HL-60 (cell line): ENCODE measurements at regions not wholly inside any gene's neighbourhood (a gene's known extent, or its start where the extent isn't known, plus 50 kb on each side); places are given as distances from the start of the nearest gene placed in this dataset.

Experiments
- DNase-seq, 2 experiments: peaks; one replicate each; pipeline ENCODE4 v3.0.0-alpha.2; 2010 to 2020; ENCODE audit warnings: low read depth in 1 of 2, low spot score in 1 of 2
- H3K27ac ChIP-seq: fragments of 250-450 bp; sonication (Bioruptor Pico); replicated peaks from 2 replicates; pipeline ENCODE4 v1.5.1; 2020; ENCODE audit warnings: mild to moderate bottlenecking, moderate library complexity
- H3K27me3 ChIP-seq: fragments of 250-450 bp; sonication (Bioruptor Pico); 2 replicates; pipeline ENCODE4 v1.5.1; 2021; ENCODE audit warnings: mild to moderate bottlenecking, moderate library complexity; ENCODE audit not compliant: insufficient read depth, poor library complexity, severe bottlenecking
- H3K4me3 ChIP-seq: replicated peaks from 2 replicates; pipeline ENCODE4 v1.5.1; 2011; ENCODE audit warnings: mild to moderate bottlenecking, control low read depth, low read length; ENCODE audit not compliant: insufficient read depth
- GABPA ChIP-seq: IDR thresholded peaks from 2 replicates; pipeline ENCODE4 v1.6.1; 2012; ENCODE audit warnings: low read depth
- POLR2AphosphoS5 ChIP-seq: IDR thresholded peaks from 2 replicates; pipeline ENCODE4 v1.6.1; 2012; ENCODE audit warnings: low read depth
- SPI1 ChIP-seq: IDR thresholded peaks from 2 replicates; pipeline ENCODE4 v1.6.1; 2012; ENCODE audit warnings: low read depth, mild to moderate bottlenecking, borderline replicate concordance
- TF ChIP-seq, protein P1 (sequence below): IDR thresholded peaks from 2 replicates; pipeline ENCODE4 v1.6.1; 2012; ENCODE audit warnings: low read depth; ENCODE audit not compliant: insufficient replicate concordance
- TF ChIP-seq, protein P2 (sequence below): IDR thresholded peaks from one replicate; pipeline ENCODE4 v1.5.1; 2011; ENCODE audit warnings: low read length, control low read depth, inconsistent platforms; ENCODE audit not compliant: insufficient read depth

DNA sequence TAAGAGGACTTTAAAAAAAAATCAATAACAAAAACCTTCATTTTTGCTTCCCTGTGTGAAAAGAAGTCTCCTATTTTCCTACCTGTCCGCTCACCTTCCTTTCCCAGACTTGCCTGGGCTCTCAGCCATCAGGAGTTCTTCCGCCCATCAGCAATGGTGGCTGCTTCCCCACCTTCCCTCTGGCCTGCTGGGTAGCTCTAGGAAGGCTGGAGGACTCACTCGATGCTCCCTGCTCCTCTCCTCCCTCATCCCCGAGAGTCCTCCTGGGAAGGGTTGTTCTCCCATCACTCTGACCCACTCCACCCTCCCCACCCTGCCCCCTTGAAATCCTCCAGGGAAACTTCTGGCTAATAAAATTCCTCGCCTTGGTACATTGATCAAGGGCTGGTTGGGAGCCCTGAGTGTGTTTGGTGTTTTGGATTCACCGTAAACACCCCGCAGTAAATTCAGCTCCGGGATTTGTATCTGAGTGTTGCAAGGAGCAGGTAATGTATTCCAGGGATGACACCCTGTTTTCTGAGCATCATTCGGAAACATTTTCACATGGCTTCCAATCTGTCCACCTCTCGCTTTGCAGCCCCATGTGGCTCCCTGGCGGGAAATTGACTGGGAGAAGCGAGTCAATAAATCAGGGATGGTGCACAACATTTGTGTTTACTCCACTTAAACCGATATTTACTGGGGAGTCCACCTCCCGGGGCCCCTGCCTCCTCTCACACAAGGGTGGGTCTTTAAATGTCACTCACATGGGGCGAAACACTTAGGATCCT lies 126.4 kb upstream of the SDK1 start:
- no peaks in the 10 kb centered on the region for H3K27me3 ChIP-seq
- H3K27ac ChIP-seq, result no peak overlapping the region
- no peak overlapping the region for H3K4me3 ChIP-seq
- TF ChIP-seq GABPA, result no peak
- TF ChIP-seq POLR2AphosphoS5, result no peak
- TF ChIP-seq SPI1, result no peak
- no peak for DNase-seq

DNA sequence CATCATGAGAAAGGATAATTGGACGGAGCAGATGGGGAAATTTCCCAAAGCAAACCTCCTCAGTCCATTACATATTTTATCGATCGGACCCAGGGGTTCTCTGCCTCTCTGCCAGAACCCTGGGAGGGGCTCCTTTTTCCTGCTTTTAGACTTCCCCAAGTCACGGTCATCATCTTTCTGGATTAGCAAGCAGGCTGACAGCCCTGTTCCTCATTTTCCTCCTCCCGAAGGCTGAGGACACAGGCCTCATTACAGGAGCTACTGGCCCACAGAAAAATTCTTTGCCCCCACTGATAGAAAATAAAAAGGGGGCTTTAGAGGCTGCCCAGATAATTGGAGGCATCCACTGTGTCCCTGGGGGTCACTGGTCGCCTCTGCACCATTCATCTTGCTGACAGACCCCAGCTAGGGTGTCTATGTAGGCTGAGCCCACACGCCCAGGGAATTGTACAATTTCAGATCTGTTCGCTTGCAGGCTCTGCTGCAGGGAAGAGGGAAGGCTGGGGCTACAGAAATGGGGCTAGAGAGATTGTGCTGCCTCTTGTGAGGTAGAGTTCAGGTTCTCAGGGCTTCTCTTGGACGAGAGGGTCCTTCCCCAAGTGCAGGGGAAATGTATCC lies 125.7 kb upstream of the SDK1 start:
- Histone ChIP-seq H3K27me3 (no peaks in the 10 kb centered on the region), H3K4me3 (no peak overlapping the region), H3K27ac (no peak overlapping the region)
- DNase-seq, result no peak
- TF ChIP-seq POLR2AphosphoS5 (no peak), SPI1 (no peak), GABPA (no peak)
- TF ChIP-seq, protein P1, sequence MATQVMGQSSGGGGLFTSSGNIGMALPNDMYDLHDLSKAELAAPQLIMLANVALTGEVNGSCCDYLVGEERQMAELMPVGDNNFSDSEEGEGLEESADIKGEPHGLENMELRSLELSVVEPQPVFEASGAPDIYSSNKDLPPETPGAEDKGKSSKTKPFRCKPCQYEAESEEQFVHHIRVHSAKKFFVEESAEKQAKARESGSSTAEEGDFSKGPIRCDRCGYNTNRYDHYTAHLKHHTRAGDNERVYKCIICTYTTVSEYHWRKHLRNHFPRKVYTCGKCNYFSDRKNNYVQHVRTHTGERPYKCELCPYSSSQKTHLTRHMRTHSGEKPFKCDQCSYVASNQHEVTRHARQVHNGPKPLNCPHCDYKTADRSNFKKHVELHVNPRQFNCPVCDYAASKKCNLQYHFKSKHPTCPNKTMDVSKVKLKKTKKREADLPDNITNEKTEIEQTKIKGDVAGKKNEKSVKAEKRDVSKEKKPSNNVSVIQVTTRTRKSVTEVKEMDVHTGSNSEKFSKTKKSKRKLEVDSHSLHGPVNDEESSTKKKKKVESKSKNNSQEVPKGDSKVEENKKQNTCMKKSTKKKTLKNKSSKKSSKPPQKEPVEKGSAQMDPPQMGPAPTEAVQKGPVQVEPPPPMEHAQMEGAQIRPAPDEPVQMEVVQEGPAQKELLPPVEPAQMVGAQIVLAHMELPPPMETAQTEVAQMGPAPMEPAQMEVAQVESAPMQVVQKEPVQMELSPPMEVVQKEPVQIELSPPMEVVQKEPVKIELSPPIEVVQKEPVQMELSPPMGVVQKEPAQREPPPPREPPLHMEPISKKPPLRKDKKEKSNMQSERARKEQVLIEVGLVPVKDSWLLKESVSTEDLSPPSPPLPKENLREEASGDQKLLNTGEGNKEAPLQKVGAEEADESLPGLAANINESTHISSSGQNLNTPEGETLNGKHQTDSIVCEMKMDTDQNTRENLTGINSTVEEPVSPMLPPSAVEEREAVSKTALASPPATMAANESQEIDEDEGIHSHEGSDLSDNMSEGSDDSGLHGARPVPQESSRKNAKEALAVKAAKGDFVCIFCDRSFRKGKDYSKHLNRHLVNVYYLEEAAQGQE, result no peak
- TF ChIP-seq, protein P2, sequence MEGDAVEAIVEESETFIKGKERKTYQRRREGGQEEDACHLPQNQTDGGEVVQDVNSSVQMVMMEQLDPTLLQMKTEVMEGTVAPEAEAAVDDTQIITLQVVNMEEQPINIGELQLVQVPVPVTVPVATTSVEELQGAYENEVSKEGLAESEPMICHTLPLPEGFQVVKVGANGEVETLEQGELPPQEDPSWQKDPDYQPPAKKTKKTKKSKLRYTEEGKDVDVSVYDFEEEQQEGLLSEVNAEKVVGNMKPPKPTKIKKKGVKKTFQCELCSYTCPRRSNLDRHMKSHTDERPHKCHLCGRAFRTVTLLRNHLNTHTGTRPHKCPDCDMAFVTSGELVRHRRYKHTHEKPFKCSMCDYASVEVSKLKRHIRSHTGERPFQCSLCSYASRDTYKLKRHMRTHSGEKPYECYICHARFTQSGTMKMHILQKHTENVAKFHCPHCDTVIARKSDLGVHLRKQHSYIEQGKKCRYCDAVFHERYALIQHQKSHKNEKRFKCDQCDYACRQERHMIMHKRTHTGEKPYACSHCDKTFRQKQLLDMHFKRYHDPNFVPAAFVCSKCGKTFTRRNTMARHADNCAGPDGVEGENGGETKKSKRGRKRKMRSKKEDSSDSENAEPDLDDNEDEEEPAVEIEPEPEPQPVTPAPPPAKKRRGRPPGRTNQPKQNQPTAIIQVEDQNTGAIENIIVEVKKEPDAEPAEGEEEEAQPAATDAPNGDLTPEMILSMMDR, result no peak

DNA sequence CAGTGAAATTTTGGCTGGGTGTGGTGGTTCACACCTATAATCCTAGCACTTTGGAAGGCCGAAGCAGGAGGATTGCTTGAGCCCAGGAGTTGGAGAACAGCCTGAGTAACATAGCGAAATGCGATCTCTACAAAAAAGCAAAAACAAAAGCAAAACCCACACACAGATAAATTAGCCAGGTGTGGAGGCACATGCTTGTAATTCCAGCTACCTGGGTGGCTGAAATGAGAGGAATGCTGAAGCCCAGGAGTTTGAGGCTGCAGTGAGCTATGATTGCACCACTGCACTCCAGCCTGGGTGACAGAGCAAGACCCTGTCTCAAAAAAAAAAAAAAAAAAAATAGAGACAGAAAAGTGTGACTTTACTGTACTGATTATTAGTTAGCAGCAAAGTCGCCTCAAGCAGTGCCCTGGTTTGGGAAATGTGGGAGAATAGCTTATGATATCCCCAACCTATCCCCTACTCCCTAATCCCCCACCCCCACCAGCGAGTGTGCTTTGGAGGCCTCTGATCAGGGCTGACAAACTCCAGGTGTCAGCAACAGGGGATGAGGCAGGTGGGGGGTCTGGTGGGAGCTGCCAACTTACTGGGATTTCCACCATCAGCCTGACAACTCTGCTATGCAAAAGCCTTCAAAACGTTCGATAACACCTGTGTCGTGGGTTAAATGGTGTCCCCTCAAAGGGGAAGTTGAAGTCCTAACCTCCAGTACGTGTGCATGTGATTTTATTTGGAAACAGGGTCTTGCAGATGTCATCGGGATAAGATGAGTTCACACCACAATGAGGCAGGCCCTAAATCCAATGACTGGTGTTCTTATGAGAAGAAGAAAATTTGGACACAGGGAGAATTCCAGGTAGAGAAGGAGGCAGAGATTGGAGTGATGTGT lies 124.7 kb upstream of the SDK1 start:
- no peak overlapping the region for H3K27ac ChIP-seq
- H3K27me3 ChIP-seq, result no peaks in the 10 kb centered on the region
- H3K4me3 ChIP-seq, result no peak overlapping the region
- TF ChIP-seq SPI1 (no peak), GABPA (no peak), POLR2AphosphoS5 (no peak)
- TF ChIP-seq, protein P1, result no peak
- TF ChIP-seq, protein P2, result no peak
- no peak for DNase-seq

DNA sequence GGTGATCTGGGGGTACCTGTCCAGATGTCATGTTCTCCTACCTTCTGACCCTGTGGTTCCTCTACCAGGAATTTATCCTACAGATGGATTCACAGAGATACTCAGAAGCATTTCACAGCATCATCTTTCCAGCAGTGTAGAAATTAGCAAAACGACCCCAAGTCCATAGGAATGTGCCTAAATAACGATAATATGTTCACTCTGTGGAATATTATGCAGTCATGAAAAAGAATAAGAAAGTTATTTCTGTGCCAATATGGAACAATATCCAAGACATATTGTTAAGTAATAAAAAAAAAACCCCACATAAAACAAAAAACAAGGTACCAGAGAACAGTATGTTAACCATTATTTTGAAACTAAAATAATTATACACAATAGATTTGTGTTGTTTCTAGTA lies 123.8 kb upstream of the SDK1 start:
- H3K4me3 ChIP-seq, result no peak overlapping the region
- TF ChIP-seq GABPA (no peak), SPI1 (no peak)
- TF ChIP-seq, protein P1, result no peak
- no peaks in the 10 kb centered on the region for H3K27me3 ChIP-seq
- DNase-seq, result no peak
- no peak overlapping the region for H3K27ac ChIP-seq
